HepG2 (cell line): ENCODE measurements at regions not wholly inside any gene's neighbourhood (a gene's known extent, or its start where the extent isn't known, plus 50 kb on each side); places are given as distances from the start of the nearest gene placed in this dataset.

Experiments
- CERS6 ChIP-seq: sonication (generic); formaldehyde crosslinking; IDR thresholded peaks from 2 replicates; pipeline ENCODE4 v1.5.0; 2020; ENCODE audit warnings: missing genetic modification reagents
- EZH2 ChIP-seq: conservative IDR thresholded peaks from 2 replicates; pipeline ENCODE4 v1.6.1; 2012; ENCODE audit warnings: mild to moderate bottlenecking, low read depth, low read length, moderate library complexity
- FOXK2 ChIP-seq: fragments of 450-650 bp; IDR thresholded peaks from 2 replicates; pipeline ENCODE4 v1.6.1; 2016
- GABPA ChIP-seq, 2 experiments: IDR thresholded peaks; 2 replicates each; pipeline ENCODE4 v1.6.1; 2011 to 2016; ENCODE audit warnings: low read depth in 2 of 2, low read length in 1 of 2, missing biosample characterization in 1 of 2, missing genetic modification characterization in 1 of 2
- HNRNPK ChIP-seq: fragments of 200-400 bp; formaldehyde crosslinking; IDR thresholded peaks from 2 replicates; pipeline ENCODE4 v1.6.1; 2018; ENCODE audit warnings: low read length, low read depth, moderate library complexity, mild to moderate bottlenecking; ENCODE audit not compliant: poor library complexity, severe bottlenecking
- KDM1A ChIP-seq: IDR thresholded peaks from 2 replicates; pipeline ENCODE4 v1.6.1; 2016; ENCODE audit warnings: missing compliant biosample characterization
- NFRKB ChIP-seq: fragments of 450-650 bp; IDR thresholded peaks from 2 replicates; pipeline ENCODE4 v1.6.1; 2017
- NR1H2 ChIP-seq: sonication (generic); formaldehyde crosslinking; IDR thresholded peaks from 2 replicates; pipeline ENCODE4 v1.8.1; 2022; ENCODE audit warnings: low read depth, missing genetic modification reagents, borderline replicate concordance
- PBX2 ChIP-seq: IDR thresholded peaks from 2 replicates; pipeline ENCODE4 v1.6.1; 2016; ENCODE audit warnings: control low read depth
- ZNF251 ChIP-seq: sonication (generic); formaldehyde crosslinking; IDR thresholded peaks from 2 replicates; pipeline ENCODE4 v1.9.0; 2021; ENCODE audit warnings: mild to moderate bottlenecking, missing genetic modification reagents
- ZNF274 ChIP-seq: sonication (generic); formaldehyde crosslinking; IDR thresholded peaks from 2 replicates; pipeline ENCODE4 v1.5.1; 2020; ENCODE audit warnings: mild to moderate bottlenecking, missing genetic modification reagents
- ZNF777 ChIP-seq: sonication (generic); formaldehyde crosslinking; IDR thresholded peaks from 2 replicates; pipeline ENCODE4 v1.4.0; 2020; ENCODE audit warnings: missing genetic modification reagents
- TF ChIP-seq, protein P1 (sequence below): sonication (generic); formaldehyde crosslinking; IDR thresholded peaks from 2 replicates; pipeline ENCODE4 v1.5.1; 2020; ENCODE audit warnings: mild to moderate bottlenecking, missing genetic modification reagents, borderline replicate concordance

DNA sequence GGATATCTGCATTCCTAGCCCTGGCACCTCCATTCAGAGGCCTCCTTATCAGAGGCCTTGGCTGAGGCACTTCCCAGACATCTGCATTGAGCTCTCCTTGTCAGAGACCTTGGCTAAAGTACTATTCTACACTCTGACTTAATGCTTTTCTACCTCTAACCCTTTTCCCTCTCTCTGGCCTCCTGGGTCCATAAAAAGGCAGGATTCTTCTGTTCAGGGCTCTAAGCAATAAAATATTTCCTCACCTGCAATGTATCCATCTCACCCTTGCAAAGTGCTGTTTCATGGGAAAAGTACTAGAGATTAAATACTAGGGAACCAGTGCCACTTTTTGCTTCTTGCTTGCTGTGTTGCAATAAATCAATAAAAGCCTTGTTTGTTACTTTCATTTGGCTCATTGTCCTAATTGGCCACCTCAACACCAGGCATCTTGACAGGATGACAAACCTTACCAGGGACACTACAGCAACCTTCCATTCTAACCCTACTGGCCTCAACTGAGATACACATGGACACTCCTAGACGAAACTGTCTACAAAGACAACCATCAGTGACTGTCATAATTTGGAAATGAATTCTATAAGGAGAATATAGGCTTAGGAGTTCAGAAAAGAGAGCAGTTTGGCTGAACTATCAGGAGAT is 106.5 kb upstream of the SETMAR start:
- TF ChIP-seq ZNF274 (CRISPR knock-in tag) (no peak), ZNF251 (CRISPR knock-in tag) (no peak), HNRNPK (no peak), CERS6 (CRISPR knock-in tag) (no peak), KDM1A (no peak), EZH2 (no peak), FOXK2 (no peak), GABPA (IDR thresholded peaks at IDR 0.05; ENCODE audit: low read depth, low read length) (no peak), GABPA (CRISPR knock-in tag; IDR thresholded peaks at IDR 0.05; ENCODE audit: low read depth) (no peak), ZNF777 (CRISPR knock-in tag) (no peak), NR1H2 (CRISPR knock-in tag) (no peak), NFRKB (no peak), PBX2 (CRISPR knock-in tag) (no peak)
- TF ChIP-seq, protein P1, sequence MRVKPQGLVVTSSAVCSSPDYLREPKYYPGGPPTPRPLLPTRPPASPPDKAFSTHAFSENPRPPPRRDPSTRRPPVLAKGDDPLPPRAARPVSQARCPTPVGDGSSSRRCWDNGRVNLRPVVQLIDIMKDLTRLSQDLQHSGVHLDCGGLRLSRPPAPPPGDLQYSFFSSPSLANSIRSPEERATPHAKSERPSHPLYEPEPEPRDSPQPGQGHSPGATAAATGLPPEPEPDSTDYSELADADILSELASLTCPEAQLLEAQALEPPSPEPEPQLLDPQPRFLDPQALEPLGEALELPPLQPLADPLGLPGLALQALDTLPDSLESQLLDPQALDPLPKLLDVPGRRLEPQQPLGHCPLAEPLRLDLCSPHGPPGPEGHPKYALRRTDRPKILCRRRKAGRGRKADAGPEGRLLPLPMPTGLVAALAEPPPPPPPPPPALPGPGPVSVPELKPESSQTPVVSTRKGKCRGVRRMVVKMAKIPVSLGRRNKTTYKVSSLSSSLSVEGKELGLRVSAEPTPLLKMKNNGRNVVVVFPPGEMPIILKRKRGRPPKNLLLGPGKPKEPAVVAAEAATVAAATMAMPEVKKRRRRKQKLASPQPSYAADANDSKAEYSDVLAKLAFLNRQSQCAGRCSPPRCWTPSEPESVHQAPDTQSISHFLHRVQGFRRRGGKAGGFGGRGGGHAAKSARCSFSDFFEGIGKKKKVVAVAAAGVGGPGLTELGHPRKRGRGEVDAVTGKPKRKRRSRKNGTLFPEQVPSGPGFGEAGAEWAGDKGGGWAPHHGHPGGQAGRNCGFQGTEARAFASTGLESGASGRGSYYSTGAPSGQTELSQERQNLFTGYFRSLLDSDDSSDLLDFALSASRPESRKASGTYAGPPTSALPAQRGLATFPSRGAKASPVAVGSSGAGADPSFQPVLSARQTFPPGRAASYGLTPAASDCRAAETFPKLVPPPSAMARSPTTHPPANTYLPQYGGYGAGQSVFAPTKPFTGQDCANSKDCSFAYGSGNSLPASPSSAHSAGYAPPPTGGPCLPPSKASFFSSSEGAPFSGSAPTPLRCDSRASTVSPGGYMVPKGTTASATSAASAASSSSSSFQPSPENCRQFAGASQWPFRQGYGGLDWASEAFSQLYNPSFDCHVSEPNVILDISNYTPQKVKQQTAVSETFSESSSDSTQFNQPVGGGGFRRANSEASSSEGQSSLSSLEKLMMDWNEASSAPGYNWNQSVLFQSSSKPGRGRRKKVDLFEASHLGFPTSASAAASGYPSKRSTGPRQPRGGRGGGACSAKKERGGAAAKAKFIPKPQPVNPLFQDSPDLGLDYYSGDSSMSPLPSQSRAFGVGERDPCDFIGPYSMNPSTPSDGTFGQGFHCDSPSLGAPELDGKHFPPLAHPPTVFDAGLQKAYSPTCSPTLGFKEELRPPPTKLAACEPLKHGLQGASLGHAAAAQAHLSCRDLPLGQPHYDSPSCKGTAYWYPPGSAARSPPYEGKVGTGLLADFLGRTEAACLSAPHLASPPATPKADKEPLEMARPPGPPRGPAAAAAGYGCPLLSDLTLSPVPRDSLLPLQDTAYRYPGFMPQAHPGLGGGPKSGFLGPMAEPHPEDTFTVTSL (CRISPR knock-in tag), result no peak
